Neural progenitor cell (in vitro differentiated cells): ENCODE measurements at regions not wholly inside any gene's neighbourhood (a gene's known extent, or its start where the extent isn't known, plus 50 kb on each side); places are given as distances from the start of the nearest gene placed in this dataset.

Experiments
- EZH2 ChIP-seq: fragments of 200-600 bp; sonication (generic); IDR thresholded peaks from 2 replicates; pipeline ENCODE4 v1.6.1; 2017; ENCODE audit warnings: antibody characterized with exemption, mild to moderate bottlenecking, moderate library complexity
- EZH2phosphoT487 ChIP-seq: fragments of 200-600 bp; sonication (generic); IDR thresholded peaks from 2 replicates; pipeline ENCODE4 v1.6.1; 2017; ENCODE audit warnings: antibody characterized with exemption
- TF ChIP-seq, protein P1 (sequence below): fragments of 200-600 bp; sonication (generic); IDR thresholded peaks from 2 replicates; pipeline ENCODE4 v1.5.1; 2017; ENCODE audit warnings: antibody characterized with exemption, mild to moderate bottlenecking

DNA sequence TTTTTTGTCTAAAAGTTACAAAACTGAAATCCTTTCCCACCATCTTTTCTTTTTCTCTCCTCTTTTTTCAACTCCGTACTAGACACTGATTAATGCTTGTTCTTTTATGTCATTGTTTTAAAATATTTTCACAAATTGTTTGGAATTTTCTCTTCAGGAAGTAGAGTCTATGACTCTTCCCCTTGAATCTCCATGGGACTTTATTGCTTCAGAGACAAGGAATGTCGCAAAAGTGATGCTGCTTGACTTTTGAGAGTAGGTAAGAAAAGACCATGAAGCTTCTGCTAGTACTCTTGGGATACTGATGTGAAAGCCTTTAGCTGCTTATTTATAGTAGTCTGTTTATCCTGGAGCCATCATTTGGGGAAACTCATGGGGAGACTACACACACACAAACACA, 260.1 kb upstream of the SLC10A2 start:
- TF ChIP-seq, protein P1, sequence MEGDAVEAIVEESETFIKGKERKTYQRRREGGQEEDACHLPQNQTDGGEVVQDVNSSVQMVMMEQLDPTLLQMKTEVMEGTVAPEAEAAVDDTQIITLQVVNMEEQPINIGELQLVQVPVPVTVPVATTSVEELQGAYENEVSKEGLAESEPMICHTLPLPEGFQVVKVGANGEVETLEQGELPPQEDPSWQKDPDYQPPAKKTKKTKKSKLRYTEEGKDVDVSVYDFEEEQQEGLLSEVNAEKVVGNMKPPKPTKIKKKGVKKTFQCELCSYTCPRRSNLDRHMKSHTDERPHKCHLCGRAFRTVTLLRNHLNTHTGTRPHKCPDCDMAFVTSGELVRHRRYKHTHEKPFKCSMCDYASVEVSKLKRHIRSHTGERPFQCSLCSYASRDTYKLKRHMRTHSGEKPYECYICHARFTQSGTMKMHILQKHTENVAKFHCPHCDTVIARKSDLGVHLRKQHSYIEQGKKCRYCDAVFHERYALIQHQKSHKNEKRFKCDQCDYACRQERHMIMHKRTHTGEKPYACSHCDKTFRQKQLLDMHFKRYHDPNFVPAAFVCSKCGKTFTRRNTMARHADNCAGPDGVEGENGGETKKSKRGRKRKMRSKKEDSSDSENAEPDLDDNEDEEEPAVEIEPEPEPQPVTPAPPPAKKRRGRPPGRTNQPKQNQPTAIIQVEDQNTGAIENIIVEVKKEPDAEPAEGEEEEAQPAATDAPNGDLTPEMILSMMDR, result no peak
- TF ChIP-seq EZH2 (no peak), EZH2phosphoT487 (no peak)
